ENCODE measurements at regions not wholly inside any gene's neighbourhood (a gene's known extent, or its start where the extent isn't known, plus 50 kb on each side); places are given as distances from the start of the nearest gene placed in this dataset.

DNA sequence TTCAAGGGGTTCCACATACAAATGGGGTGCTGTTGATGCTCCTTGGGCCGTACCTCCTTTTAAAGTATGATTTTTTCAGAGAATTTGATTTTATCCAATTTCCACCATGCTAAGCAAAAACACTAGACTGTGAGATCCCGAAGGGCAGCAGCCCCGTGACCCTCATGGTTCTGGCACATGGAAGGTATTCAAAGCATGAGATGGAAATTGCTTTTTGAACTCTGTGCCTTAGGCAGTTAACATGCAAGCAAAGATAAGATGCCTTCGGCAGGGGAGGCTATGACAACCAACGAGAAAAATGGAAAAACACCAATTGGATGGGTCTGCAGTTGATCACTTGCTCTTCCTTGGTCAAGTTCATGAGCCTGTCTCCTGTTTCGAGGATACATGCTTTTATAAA lies 120.8 kb upstream of the DIO3 start:
- TF ChIP-seq, protein P1, sequence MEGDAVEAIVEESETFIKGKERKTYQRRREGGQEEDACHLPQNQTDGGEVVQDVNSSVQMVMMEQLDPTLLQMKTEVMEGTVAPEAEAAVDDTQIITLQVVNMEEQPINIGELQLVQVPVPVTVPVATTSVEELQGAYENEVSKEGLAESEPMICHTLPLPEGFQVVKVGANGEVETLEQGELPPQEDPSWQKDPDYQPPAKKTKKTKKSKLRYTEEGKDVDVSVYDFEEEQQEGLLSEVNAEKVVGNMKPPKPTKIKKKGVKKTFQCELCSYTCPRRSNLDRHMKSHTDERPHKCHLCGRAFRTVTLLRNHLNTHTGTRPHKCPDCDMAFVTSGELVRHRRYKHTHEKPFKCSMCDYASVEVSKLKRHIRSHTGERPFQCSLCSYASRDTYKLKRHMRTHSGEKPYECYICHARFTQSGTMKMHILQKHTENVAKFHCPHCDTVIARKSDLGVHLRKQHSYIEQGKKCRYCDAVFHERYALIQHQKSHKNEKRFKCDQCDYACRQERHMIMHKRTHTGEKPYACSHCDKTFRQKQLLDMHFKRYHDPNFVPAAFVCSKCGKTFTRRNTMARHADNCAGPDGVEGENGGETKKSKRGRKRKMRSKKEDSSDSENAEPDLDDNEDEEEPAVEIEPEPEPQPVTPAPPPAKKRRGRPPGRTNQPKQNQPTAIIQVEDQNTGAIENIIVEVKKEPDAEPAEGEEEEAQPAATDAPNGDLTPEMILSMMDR (IDR thresholded peaks at IDR 0.05 in 2 of 3, conservative IDR thresholded peaks at IDR 0.05 in 1 of 3; ENCODE audit: borderline replicate concordance in 1 of 3, insufficient read depth in 1 of 3, low read depth in 2 of 3, low read length in 2 of 3) = no peak
- TF ChIP-seq JUND (IDR thresholded peaks at IDR 0.05) (no peak), POLR2A (IDR thresholded peaks at IDR 0.05; ENCODE audit: borderline replicate concordance, extremely low read depth, insufficient read depth, insufficient read length) (no peak), RAD21 (IDR thresholded peaks at IDR 0.05; ENCODE audit: low read depth) (no peak), EZH2phosphoT487 (IDR thresholded peaks at IDR 0.05; ENCODE audit: borderline replicate concordance) (no peak), POLR2AphosphoS5 (IDR thresholded peaks at IDR 0.05; ENCODE audit: low read depth, low read length) (no peak), ZNF274 (IDR thresholded peaks at IDR 0.05; ENCODE audit: low read depth, low read length) (no peak), EZH2 (IDR thresholded peaks at IDR 0.05) (no peak), YY1 (IDR thresholded peaks at IDR 0.05; ENCODE audit: extremely low read depth, insufficient replicate concordance, low read depth, low read length) (no peak)
- TF ChIP-seq, protein P2, sequence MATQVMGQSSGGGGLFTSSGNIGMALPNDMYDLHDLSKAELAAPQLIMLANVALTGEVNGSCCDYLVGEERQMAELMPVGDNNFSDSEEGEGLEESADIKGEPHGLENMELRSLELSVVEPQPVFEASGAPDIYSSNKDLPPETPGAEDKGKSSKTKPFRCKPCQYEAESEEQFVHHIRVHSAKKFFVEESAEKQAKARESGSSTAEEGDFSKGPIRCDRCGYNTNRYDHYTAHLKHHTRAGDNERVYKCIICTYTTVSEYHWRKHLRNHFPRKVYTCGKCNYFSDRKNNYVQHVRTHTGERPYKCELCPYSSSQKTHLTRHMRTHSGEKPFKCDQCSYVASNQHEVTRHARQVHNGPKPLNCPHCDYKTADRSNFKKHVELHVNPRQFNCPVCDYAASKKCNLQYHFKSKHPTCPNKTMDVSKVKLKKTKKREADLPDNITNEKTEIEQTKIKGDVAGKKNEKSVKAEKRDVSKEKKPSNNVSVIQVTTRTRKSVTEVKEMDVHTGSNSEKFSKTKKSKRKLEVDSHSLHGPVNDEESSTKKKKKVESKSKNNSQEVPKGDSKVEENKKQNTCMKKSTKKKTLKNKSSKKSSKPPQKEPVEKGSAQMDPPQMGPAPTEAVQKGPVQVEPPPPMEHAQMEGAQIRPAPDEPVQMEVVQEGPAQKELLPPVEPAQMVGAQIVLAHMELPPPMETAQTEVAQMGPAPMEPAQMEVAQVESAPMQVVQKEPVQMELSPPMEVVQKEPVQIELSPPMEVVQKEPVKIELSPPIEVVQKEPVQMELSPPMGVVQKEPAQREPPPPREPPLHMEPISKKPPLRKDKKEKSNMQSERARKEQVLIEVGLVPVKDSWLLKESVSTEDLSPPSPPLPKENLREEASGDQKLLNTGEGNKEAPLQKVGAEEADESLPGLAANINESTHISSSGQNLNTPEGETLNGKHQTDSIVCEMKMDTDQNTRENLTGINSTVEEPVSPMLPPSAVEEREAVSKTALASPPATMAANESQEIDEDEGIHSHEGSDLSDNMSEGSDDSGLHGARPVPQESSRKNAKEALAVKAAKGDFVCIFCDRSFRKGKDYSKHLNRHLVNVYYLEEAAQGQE (IDR thresholded peaks at IDR 0.05; ENCODE audit: low read depth) = no peak
- TF ChIP-seq, protein P3, sequence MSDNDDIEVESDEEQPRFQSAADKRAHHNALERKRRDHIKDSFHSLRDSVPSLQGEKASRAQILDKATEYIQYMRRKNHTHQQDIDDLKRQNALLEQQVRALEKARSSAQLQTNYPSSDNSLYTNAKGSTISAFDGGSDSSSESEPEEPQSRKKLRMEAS (IDR thresholded peaks at IDR 0.05) = no peak
